Activated CD4-positive, CD25-positive, alpha-beta regulatory T cell treated with anti-CD3 and anti-CD28 coated beads, Interleukin-2, amount 50 U/mL, for 24 hours (primary cell): ENCODE measurements at regions not wholly inside any gene's neighbourhood (a gene's known extent, or its start where the extent isn't known, plus 50 kb on each side); places are given as distances from the start of the nearest gene placed in this dataset.

Experiments
- ATAC-seq, 2 donors: fragments of 150-1000 bp; cut with Tn5 transposase; one replicate each; pipeline ENCODE4 v1.10.0; 2021; ENCODE audit warnings: mild to moderate bottlenecking in 1 of 2, moderate library complexity in 1 of 2

DNA sequence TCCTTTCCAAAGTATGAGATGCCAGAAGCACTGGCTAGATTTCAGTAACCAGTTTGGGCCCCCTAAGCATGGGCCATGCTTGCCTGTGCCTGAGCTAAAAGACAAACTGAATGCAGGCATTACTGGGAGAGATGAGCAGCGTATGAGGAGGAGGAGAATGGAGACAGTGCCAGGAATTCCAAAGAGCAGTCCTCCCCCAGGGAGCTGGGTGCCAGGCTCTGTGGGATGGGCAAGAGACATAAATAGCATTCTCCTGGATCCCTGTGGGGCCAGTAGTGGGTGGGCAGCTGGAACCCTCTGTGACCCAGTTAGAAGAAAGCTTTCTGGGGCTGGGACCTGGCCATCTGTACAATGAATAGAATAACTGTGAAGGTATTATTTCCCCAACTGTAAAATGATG, 235.6 kb downstream of the KCNA4 start:
- no peak for ATAC-seq

DNA sequence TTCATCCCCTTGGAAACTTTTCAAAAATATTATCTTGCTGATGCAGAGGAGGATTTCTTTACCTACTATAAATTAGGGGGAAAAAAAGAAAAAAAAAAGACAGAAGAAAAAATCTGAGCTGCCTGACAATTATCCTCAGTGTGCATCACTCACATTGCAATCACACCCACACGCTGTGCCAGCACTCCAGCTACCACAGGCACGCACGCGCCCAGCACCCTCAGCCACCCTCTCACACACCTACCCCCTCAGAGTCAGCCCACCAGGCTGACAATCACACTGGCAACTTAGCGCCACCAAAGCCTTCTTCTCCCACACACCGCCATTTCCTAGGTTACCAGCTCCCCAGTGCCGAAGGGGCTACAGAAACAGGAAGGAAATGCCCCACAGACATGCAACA, 236.1 kb downstream of the KCNA4 start:
- ATAC-seq, result no peak

DNA sequence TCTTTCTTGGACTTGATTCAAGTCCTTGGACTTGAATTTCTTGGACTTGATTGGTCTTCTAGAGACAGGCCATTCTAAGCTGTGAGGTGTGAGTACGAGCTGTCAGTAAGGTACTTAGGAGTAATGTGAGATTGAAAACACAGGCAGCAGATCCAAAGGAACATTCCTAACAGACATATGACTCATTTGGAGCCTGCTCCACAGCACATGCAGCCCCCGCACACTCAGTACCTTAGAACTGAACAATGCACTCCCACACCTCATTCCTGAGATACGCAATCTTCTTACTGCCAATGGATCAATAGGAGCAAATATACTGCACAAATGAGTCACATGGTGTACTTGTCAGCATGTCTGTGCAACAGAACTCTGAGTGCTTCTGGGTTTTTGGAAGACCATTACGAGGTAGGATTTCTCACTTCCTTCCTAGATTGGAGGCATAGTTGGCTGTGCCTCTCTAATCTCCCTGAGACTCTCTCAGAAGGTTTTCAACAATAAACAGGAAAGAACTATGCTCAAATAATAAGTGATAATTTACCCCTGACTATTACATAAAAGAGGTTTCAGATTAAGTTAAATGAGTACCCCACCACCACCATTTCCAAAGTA, 243.1 kb downstream of the KCNA4 start:
- no peak for ATAC-seq

DNA sequence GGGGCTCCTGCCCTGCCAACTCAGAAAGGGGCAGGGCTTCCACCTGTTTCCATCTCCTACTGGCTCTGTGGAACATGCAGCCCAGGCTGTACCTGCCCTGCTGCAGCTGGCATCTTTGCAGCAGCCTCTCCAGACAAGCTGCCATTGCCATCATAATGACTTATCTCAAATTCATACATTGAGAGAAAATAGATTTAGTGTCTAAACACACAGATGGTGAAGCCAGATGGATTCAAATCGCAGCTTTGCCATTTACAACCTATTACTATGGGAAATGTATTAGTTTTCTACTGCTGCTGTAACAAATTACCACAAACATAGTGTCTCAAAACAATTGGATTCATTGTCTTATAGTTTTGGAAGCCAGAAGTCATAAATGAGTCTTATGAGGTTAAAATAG, 260.0 kb downstream of the KCNA4 start:
- no peak for ATAC-seq

DNA sequence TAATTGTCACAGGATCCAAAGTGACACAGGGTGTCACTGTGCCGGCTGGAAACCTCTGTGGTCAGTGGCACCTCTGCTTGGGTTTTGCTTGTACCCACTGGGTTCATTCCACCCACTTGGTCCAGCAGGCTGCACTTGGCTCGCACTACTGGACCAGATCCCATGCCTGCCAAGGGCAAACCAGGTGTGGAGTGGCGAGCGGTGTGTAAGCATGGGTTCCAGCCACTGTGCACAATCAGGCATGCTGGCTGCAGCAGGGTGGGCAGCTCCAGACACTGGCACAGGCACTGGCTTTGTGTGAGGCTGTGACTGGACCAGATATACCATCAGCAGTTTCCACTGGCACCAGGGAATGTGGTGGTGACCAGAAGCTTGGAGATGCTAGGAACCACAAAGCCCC, 261.4 kb downstream of the KCNA4 start:
- no peak for ATAC-seq

DNA sequence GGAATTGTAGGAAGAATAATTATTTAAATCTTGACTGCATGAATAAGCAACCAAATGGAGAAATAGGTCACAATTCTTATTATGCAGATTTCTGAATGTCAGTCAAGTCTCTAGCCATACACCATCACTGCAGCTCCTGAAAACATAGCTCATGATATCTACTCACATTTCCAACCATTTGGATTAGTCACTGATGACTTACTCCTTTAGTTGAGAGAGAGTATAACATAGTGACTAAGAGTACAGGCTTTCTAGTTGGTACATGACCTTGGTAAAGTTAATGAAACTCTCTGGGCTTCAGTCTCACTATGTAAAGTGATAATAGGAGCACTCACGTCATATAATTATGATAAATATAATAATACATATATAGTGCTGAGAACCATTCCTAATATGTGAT, 265.2 kb downstream of the KCNA4 start:
- no peak for ATAC-seq

DNA sequence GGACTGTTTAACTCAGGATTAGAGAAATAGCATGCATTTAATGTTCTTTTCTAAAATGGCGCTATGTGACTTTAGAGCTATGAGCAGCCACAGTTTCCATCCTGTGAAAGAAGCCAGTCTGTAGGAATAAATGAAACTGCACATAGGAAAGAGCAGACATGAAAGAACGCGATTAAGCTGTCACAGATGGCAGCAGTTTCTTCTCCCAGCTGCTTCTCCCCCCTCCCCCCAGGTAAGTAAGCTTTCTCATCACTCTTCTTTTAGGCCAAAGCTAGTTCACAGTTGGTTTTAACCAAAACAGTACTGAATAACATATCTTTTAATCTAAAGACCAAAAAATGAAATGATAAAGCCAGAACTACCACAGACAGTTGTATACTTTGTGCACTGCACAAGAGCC, 266.4 kb downstream of the KCNA4 start:
- no peak for ATAC-seq

DNA sequence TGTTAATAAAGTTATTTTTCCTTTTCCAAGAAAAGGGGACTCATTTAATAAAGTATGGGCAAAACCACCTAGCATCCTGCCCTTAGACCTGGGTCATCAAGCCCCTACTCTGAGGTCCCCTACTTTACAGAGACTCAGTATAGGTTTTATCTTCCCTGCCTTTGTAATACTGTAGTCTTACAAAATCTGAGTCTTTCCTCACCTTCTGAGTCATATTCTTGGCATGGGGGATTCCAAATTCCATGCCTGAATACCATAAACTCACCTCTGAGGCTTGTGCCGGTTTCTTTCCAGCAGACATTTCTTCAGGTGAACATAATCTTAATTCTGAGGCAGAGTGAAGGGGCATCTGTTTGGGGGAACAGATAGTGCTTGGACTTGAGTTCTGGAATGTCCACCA, 282.5 kb downstream of the KCNA4 start:
- no peak for ATAC-seq

DNA sequence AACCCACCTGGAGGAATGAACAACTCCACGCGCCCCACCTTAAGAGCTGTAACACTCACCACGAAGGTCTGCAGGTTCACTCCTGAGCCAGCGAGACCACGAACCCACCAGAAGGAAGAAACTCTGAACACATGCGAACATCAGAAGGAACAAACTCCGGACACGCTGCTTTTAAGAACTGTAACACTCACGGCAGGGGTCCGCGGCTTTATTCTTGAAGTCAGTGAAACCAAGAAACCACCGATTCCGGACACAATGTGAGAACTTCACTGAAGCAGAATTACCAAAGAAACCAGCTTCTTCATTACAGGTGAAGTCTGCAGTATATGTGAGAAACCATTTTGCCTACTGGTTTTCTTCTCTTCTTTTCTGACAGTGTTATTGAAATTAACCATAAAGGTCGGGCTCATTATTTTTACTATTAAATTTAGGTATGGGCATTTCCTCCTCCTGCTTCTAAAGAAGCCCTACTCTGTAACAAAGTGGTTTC, 303.0 kb downstream of the KCNA4 start:
- no peak for ATAC-seq

DNA sequence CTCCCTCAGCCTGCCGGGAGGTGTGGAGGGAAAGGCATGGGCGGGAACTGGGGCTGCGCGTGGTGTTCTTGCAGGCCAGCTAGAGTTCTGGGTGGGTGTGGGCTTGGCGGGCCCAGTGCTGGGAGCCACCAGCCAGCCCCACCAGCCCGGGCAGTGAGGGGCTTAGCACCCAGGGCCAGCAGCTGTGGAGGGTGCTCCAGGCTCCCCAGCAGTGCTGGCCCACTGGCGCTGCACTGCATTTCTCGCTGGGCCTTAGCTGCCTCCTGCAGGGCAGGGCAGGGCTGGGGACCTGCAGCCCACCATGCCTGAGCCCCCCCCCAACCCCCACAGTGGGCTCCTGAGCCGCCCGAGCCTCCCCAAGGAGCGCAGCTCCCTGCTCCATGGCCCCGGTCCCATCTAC, 304.2 kb downstream of the KCNA4 start:
- no peak for ATAC-seq

DNA sequence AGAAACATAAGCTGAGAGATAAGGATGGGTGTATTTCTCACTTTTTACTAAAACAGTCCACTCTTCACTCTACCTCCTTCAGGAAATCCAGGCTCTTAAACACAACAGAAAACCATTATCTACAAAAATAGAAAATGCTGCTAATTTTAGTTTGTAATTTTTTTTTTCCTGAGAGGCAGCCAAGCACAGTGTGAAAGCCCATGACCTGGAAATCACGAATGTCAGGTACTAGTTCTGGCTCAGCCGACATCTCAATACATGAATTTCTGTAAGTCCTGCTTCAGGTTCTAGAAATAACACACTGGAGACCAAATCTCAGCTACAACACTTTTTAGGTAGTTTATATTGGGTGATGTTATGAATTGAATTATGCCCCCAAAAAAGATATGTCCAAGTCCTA, 308.9 kb downstream of the KCNA4 start:
- ATAC-seq, result no peak

DNA sequence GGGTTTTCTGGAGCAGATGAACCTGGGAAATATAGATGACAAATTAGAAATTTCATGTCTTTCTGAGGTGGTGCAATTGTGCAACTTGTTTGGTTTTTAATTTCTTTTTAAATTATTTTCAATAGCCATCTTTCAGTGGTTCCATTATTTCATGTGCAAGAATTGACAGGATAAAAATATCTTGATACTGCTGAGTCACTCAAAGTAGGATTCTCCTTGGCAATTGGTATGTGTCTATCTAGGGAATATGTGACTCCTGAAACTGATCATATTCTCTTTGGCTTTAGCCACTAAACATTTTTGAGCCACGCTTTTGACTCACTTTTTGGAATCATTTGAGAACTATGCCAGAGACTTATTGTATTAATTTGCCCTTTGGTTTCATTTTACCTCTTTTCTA, 331.5 kb downstream of the KCNA4 start:
- no peak for ATAC-seq

DNA sequence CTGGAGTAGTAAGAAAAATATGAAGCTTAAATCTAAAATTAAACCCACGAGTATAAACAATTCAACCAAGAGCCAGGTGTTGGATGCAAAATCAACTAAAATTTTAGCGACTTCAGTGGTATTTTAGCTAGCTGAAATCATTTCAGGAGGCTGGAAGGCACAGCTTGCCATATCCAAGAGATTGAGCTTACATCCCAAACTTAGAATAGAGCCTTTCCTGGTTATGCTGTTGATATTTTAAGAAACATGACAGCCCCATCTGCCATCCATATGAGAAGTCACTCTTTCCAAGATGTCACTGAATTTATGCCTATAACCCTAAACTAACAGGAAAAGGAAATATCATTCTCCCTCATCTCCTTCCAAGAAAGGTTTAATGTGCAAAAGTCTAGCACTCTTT, 334.0 kb downstream of the KCNA4 start:
- ATAC-seq, result no peak

DNA sequence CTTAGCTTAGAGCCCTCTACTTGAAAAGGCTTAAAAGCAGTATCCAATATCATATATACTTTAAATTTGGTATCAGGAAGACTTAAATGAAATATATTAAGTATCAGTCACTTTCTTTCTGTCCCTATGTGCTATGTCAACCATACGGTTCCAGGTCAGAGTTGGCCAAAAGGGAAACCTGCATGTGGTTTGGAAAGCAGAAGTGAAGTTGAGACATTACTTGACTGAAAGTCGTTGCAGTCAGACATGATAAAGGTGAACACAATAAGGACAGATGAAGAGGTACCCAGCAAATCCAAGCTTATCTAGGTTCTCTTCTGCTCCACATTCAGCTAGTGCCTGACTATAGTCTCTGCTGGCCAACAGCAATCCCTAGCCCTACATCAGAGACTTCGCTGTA, 336.8 kb downstream of the KCNA4 start:
- ATAC-seq, result no peak

DNA sequence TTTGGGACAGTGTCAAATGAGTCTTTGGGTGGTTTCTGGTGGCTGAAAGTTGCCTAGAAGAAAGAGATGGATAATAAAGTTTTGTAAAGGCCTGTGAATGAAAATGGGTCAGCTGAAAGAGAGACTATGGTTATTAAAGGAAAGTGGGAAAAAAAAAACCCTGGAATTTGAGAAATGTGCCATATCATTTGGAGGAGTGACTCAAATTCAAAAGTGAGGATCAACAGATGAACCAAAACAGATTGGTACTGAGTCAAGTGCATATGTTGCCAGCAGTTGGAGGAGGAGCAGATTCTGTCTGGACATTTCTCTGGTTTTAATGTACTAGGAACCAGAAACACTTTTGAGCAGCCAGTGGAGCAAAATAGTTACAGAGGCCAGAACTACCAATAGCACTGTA, 339.8 kb downstream of the KCNA4 start:
- no peak for ATAC-seq

DNA sequence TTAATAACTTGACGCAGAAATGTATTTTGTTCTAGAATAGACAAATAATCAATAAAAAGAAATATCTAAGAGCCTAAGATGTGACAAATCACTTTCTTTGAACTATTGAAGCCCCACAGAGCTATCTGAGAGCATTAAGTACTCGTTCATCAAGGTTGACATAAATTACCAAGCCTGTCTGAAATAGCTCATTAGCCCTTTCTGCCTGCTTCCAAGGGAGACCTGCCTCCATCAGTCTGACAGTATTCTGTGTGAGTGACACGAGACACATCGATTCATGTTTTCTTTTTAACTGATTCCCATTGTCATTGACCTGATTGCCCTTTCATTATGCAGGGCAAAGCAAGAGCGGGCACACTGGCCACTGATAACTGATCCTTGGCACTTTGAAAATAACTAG, 347.5 kb downstream of the KCNA4 start:
- no peak for ATAC-seq

DNA sequence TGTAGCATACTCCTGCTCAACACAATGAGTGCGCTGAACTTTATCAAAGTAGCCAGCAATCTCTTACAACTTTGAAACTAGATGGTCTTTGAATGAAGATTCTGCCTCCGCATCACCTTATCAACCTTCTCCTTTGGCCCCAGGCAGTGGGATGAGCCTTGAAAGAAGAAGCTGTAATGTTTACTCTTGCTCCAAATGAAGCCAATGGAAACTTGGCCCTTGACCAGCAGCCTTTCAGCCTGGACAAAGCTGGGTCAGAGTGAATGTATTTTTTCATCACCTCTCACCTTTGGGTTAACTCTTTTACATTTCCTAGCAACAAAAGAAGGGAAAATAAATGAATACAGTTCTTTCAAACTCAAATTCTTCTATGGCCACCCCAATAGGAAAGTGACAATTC, 359.1 kb downstream of the KCNA4 start:
- no peak for ATAC-seq

DNA sequence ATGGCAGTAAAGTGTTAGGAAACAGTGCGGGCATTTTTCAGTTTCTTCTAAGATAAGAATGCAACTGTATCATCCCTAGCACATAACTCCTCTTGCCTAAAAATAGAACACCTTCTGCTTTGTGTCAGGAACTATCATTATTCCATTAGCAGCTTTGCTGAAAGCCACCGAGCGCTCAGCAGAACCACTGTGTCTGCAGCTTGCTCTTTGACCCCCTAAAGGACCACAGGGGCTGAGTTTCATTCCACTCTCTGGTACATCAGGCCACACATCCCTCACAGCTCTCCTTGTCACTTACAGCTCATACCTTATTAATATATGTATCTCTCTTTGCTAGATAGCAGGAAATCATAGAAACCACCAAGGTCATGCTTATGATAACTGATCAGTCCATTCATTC, 360.2 kb downstream of the KCNA4 start:
- ATAC-seq, result no peak

DNA sequence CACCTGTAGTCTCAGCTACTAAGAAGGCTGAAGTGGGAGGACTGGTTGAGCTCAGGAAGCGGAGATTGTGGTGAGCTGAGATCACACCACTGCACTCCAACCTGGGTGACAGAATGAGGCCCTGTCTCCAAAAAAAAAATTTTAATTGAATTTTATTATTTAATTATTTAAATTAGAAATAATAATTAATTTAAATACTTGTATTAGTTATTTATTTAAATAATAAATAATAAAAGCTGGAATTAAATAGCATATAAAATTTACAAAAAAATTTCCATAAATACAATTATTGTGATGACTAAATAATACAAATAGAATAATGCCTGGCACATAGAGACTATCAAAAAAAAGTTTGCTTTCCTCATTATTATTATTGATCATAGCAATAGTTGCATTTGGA, 371.5 kb downstream of the KCNA4 start:
- no peak for ATAC-seq

DNA sequence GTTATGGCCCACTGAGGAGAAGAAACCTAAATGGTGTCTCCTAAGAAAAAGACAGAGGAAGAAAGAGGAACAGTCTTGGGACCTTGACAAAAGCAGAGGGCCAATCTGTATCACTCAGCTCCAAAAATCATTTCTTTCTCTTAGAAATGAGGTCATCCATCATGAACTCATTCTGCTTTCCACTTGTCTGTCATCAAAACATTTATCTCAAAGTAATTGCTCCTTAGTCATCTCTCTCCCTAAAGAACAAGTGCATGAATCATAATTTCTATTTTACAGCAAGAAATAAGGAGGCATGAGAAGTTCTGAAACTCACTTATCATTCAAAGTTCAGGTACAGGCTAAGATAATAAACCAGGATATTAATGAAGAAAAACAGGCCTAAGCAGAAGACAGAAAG, 375.6 kb downstream of the KCNA4 start:
- ATAC-seq, result no peak

DNA sequence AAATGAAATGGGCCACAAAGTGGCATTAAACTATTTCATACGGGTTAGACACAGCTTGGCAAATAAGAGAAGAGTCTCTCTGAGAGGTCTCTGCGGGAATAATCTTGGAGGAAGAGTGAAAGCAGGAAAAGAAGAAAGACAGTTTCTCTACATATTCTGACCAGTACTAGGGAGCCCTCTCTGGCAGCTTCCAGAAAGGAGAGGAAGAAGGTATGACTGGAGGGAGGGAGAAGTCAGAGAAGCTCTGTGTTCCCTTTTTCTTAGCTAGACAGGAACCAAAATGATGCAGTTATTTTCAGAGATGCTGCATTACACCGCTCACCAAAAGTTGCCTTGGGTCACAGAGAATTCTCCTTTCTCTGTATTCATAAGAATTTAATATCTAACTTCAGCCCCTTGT, 382.1 kb downstream of the KCNA4 start:
- no peak for ATAC-seq

DNA sequence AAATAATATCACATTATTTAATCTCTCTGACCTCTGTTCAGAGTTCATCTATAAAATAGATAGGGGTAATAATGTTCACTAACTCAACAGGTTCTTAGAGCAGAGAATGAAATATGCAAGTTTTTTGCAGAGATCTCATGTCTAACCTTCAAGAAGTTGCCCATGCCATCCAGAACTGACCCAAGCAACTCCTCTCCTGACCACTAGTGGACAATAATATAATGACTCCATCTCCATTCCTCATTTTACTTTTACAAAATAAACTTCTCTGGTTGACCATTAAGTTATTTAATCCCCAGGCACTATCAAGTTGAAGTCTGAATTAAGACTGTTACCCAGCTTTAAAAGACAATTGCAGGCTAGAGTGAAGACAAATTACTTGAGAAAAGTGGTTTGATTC, 382.6 kb downstream of the KCNA4 start:
- no peak for ATAC-seq

DNA sequence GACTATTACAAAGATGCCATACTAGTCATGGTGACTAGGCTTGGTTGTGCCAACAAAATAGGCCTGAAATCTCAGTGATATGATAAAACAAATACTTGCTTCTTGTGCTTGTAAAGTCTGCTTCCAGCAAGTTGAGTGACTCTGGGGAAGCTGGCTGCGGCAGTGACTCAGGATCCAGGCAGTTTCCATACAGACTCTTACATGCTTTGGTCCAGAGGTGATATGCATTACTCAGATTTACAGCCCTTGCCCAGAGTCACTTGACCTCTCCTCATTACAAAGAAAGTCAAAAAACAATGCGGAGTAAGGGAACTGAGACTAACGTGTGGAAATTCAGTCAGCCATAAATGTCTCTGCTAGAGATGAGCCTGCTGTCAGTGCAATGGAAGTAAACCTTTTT, 387.5 kb downstream of the KCNA4 start:
- ATAC-seq, result no peak

DNA sequence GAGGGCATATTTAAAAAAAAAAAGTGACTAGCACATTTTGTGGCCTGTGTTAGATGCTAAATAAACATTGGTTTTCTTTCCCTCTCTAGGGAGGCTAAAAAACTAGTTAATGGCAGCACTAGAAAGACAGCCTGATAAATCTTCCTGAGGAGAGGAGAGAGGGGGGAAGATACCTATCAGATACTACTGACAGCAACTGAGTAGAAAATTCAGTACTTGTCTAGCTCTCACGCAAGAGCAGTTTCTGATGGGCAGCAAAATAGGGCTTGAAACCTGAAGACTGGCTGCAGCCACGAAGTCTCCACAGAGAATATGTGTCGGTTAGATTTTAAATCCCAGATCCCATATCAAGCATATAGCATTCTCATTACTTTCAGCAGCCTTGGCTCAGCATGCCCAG, 388.2 kb downstream of the KCNA4 start:
- no peak for ATAC-seq

DNA sequence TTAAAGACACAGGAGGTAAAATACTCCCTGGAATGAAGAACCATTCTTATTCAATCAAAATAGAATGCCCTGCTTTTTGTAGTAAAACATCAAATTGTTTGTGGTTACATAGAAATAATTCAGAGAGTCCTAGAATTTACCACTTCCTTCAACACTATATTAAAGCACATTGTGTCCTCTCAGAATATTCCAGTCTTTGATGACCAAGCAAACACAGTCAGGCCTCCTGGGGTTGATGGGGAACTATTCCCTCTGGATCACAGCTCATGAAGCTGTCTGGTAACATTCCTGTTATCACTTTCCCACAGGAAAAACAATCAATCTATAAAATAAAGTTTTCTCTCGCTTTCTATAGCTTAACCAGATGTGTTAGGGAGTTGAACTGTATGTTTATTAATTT, 389.3 kb downstream of the KCNA4 start:
- no peak for ATAC-seq
